Stimulated activated CD4-positive, alpha-beta T cell treated with anti-CD3 and anti-CD28 coated beads, Interleukin-2, amount 100 ng/mL, for 48 hours (primary cell): ENCODE measurements at regions not wholly inside any gene's neighbourhood (a gene's known extent, or its start where the extent isn't known, plus 50 kb on each side); places are given as distances from the start of the nearest gene placed in this dataset.
"Not testable (repeated sequence)": the region's sequence is repeated elsewhere in the genome, so short reads cannot be mapped to it uniquely, and the experiment has no call there.

Experiments used
- DNase-seq, 2 donors: peaks; one replicate each; pipeline ENCODE4 v3.0.0-alpha.2; 2020

DNA sequence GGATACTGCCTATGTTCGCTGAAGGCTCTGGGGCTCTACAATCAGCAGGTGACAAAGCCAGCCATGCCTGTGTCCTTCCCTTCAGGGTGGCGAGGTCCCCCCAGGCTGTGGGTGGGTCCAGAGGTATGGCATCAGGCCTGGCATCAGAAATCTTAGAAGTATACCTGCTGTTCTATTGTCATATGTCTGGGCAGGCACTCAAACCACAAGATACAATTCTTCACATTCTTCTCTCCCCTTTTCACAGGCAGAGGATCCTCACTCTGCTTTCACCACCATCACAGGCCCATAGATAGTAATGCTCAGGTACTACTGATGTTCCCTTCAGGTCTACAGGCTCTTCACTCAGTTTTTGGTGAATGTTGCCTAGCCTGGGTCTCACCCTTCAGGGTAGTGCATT is 1180.0 kb upstream of the CITED2 start:
- no peak for DNase-seq

DNA sequence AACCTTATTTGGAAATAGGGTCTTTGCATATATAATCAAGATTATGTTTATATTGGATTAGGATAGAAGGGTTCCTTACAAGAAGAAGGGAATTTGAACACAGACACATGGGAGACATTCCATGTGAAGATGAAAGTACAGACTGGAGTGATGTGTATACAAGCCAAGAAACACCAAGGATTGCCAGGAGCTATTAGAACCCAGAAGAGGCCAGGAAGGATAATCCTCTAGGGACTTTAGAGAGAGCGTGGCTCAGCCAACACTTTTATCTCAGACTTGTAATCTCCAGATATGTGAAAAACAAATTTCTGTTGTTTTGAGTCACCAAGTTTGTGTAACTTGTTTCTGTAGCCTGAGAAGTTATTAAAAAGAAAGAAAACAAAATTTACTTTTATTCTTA is 1173.9 kb upstream of the CITED2 start:
- DNase-seq = no peak

DNA sequence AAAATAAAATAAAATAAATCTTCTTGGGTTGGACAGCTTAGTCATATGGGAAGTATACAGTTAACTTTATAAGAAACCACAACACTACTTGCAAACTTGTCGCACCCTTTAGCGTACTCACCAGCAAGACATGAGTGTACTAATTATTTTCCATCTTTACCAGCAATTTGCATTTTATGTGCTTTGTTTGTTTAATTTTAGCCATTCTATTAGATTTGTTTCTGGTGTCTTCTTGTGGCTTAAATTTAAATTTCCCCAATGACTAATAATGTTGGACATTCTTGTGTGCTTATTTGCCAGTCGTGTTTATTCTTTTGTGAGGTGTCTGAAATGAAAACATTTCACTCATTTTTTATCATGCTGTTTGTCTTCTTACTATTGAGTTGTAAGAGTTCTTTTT is 1172.2 kb upstream of the CITED2 start:
- DNase-seq = no peak

DNA sequence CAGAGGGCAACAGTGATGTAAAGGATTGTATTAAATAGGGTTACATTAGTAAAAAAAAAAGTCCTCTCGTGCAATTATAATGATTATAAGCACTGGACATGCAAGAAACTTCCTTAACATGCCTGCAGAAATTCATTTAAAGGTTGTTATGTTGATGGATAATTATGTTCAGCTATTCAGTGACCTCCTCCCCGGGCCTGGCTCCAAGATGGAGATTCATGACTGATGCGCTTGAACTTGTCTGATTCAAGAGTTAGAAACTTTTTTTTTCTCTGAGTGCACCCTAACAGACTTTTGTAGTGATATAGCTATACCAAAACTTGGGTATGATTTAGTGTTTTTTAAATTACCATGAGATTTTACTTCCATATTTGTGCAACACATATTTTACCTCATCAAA is 1170.0 kb upstream of the CITED2 start:
- no peak for DNase-seq

DNA sequence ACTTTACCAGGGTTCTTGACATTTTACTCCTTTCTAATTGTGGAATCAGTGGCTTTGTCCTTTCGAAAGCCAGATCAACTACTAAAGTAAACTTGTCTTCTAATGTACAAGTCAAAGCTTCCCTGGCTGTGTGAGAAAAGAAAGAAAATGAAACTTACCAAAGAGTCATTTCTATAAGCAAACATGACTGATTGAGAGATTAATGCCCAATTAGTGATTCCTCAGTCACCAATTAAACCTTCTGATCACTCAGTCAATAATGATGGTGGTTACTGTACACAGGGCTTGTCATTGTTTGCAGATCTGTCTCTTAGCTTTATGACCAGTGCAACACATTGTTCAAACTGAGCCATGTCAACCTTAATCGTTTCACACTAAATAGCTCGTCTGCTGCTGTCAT is 1168.4 kb upstream of the CITED2 start:
- no peak for DNase-seq

DNA sequence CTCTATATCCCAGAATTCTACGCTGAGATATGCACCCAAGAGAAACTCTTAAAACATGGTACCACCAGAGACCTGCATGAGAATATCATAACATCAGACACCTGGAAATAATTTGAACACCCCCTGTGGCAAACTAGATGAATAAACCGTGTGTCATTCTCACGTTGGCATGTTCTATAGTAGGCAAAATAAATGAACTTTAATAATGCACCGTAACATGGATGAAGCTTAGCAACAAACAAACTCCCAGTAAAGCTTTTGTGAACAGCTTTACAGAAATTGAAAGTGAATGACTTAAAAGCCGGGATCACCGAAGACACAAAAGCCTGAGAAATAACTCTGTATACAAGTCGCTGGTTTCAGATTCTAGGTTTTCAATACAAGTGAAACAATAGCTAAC is 1166.8 kb upstream of the CITED2 start:
- DNase-seq = no peak

DNA sequence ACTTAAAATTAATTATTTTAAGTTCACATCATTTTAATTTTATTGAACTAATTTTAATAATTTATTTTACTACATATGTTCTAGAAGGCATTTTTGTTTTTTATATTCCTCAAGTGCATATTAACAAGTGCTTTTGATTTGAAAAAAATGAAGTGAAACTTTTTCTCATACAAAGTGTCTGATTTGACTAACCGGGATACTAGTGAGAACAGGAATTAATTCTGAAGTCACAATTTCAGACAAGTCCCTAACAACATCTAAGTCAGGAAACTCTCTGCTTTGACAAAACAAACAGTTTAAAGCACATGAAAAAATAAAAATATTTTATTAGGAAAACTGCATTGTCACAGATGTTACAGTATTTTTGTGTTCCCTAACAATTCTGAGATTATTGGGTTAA is 1166.3 kb upstream of the CITED2 start:
- no peak for DNase-seq

DNA sequence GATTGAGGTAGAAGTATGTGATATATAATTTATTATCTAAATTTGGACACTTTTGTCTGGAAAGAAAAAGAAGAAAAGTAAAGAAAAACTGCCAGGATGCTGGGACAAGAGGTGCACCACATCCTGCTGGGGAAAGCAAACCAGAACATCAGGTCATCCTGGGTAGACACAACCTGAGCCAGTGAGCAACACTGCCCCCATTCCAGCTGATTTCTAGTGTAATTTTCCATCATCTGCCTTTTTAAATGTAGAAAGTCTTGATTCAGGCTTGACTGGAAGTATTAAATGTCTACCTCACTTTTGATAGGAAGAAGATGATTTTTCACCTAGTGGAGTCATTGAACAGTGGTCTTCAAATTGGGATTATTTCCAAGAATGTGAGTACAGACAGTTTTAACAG is 1164.5 kb upstream of the CITED2 start:
- DNase-seq = no peak

DNA sequence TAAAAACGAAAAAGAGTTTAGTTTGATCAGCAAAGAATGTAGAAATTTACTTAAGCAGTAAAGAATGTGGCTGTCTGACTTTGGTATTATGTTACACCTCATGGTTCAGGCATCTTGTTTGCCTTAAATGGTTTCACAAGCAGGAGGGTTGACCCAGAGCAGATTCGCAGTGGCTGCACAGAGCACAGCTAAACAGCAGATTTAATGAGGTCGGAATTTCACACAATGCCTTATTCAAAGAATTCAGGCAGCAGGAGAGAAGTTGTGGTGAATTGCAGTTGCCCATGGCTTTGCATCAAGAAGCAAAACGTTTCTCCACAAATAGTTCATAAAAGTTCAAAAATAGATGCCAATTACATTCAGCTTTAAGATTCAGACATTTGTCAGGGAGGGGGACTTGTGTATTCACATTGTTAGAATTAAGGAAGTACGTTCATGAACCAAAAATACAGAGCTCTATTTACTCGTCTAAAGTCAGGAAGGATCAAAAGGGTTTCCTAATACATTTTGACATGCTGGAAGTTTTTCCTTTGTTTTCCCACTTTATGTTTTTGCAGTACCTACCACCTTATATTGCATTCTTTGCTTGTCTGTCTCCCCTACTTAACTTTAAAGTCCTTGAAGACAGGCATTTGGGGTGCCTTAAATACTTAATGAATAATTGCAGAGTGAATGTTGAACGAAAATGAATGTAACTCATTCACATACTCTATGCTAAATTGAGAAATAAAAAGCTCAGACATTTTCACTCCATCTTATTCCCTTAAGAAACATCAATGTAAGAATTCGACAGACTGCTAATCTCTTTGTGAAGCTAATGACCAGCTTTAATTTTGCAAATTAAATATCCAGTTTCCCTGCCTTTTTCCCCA is 1163.6 kb upstream of the CITED2 start:
- DNase-seq = no peak

DNA sequence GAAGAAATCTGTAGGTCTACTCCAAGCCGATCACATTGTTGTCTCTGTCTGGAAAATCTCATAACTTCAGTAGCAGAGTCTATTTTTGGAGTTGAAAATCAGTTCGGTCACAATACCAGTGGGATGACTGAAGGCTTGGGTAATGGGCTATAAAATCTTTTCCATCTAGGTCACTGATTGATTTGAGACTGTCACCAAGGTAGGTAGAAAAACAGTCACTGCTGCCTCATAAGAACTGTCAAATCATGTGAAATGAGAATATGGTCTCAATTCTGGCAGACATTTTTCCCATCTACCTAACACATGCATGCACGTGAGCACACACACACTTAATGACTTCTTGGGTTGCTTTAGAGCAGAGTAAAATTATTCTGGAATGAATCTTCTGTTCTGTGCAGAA is 1162.8 kb upstream of the CITED2 start:
- DNase-seq = no peak

DNA sequence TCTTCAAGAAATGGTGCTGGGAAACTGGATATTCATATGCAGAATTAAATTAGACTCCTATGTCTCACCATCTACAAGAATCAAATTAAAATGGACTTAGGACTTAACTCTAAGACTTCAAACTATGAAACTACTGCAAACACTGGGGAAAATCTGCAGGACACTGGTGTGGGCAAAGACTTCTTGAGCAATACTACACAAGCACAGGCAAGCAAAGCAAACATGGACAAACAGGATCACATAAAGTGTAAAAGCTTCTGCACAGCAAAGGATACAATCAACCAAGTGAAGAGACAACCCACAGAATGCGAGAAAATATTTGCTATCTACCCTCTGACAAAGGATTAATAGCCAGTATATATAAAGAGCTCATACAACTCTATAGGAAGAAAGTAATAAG is 1161.1 kb upstream of the CITED2 start:
- DNase-seq = no peak

DNA sequence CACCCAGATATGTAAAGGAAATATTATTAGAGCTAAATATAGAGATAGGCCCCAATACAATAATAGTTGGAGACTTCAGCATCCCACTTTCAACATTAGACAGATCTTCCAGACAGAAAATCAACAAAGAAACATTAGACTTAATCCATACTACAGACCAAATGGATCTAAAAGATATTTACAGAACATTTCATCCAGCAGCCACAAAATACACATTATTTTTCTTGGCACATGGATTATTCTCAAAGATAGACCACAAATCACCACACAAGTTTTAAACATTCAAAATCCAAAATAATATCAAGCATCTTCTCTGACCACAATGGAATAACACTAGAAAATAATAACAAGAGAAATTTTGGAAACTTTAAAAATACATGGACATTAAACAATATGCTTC is 1159.1 kb upstream of the CITED2 start:
- DNase-seq = no peak

DNA sequence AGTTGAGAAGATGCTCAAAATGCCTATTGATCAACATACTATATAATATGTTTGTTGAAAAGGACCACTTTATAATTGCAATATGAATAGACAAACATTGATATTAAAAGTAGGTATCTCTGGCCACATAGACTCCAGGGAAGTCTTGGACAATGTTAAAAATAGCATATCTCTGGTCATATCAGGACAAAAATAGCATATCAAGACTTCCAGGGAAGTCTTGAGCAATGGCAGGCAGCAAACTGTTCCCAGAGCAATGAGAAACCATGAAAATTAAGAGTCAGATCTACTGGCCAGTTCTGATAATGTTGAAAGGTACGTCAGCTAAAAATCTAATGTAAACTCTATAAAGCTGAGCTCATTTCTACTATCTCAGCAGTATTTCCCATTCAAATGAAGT is 1130.3 kb upstream of the CITED2 start:
- no peak for DNase-seq

DNA sequence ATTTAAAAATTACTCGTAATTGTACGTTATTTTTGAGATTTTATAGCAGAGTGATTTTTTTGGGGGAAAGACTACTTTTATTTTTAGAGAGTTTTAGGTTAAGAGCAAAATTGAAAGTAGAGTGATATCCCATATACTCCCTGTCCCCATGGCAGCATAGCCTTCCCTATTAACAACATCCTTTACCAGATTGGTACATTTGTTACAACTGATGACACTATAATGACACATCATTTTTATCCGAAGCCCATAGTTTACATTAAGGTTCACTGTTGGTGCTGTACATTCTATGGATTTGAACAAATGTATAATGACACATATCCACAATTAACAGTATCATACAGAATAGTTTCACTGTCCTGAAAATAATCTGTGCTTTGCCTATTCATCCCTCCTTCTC is 1126.4 kb upstream of the CITED2 start:
- DNase-seq = no peak

DNA sequence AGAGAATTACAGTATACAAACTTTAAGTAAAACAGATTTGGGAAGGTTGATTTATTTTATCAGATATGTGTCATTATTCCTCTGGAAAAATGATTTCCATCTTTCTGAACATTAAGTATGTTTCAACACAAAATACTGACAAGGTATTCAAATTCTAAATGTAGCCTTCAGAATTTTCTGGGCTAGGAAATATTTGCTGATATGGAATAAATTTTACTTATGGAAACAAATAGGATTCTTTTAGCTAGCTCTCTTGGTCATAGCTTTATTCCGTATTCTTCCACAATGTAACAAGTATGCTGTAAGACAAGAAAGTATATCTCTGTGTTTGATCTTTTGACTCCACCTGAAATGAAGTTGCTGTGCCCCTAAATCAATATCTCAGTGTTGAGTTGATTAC is 1125.2 kb upstream of the CITED2 start:
- DNase-seq = no peak

DNA sequence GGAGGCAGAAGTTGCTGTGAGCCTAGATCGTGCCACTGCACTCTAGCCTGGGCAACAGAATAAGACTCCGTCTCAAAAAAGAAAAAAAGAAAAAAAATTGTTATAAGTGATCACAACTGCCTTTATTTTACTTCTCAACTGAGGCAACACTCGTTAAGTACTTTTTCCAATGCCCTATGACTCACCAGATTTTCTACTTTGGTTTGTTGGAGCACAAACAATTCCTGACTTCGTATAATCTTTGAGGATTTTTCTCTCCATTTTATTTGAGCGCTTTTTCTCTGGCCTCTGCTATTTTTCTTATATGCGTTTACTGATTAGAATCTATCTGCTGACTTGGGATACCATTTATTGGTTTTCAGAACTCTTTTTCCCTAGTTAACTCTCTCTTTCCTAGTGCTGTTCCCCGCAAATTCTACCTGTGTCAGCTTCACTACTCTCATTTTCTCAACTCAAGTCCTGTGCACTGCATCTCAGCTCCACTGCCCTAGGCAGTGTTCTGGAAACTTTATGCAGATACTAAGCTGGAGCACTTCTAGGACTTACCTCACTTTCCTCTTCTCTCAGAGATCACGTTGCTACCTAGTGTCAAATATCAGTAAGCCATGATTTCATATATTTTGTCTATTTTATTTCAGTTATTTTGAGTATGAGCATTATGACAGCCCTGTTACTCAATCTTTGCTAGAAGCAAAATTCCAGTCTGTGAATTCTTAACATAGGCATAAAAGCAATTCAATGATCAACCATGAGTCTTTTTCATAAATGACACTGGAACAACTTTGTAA is 1120.1 kb upstream of the CITED2 start:
- no peak for DNase-seq

DNA sequence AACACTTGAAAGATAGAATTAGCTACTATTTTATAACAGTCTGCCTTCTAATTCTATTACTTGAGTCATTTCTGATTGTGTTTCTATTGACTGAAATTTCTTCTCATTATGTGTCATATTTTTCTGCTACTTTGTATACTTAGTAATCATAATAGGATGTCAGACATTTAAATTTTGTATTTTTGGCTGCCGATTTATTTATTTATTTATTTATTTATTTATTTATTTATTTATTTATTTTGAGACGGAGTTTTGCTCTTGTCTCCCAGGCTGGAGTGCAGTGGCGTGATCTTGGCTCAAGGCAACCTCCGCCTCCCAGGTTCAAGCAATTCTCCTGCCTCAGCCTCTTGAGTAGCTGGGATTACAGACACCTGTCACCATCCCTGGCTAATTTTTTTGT is 1119.0 kb upstream of the CITED2 start:
- not testable (repeated sequence) for DNase-seq

DNA sequence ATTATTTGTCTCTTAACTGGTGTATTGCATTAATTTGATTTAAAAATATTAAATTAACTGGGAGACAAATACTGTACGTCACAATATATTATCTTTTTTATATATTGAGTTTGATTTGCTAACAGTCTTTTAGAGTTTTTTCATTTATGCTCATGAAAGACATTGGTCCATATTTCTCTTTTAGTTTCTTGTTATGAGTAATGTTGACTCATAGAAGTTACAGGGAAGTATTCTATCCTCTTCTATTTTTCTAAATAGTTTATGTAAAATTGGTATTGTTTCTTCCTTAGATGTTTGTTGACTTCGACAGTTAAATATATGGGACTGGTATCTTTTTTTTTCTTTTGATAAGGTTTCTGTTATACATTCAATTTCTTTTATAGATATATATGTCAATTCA is 1115.6 kb upstream of the CITED2 start:
- no peak for DNase-seq

DNA sequence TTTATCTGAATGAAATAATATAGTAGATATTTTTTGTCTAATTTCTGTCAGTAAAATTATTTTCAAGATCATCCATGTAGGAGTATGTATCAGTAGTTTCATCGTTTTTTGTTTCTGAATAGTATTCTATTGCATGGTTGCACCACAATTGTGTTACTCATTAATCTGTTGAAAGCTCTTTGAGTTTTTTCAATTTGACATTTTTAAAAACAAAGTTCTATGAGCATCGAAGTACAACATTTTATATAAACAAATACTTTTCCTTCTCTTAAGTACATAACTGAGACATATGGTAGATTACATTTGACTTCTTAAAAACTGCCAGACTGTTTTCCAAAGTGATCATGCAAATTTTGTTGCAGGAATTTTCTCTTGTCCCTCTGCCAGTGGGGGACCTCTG is 1113.1 kb upstream of the CITED2 start:
- DNase-seq = no peak

DNA sequence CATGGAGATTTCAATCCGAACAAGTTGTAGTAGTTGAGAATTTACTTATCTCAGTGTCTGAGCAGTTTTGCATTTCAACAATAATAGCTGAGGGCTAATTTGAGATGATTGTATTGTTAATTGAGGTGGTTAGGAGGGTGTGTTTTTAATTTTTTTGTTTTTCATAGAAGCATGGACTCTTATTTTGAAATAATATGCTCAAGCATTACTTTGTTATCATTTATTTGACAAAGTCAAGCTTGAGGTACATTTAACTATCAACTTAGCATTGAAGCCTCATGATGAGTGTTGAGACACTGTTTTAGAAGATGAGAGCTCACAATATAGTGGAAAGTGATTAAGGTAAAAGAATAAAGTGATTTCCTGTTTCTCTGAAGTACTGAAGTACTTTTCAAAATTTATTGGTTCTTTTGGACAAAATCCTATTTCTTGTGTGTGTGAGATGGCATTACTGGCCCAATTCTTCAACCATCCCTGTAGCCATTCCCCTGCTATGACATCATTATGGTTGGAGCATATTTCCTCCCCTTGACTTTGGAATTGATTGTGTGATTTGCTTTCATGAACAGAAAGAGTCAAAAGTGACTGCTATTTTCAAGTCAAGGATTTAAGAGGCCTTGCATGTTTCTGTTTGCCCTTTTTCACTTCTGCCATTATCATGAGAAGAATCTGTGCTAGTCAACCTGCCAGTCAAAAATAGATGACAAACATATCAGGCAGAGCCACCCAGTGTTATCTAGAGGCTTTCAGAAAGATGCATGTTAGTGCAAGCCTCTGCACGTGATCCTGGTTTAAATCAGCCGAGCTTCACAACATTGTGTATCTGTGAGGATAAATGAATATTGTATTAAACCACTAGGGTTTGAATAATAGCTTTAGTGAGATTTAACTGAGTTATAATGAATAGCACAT is 1112.3 kb upstream of the CITED2 start:
- DNase-seq = no peak

DNA sequence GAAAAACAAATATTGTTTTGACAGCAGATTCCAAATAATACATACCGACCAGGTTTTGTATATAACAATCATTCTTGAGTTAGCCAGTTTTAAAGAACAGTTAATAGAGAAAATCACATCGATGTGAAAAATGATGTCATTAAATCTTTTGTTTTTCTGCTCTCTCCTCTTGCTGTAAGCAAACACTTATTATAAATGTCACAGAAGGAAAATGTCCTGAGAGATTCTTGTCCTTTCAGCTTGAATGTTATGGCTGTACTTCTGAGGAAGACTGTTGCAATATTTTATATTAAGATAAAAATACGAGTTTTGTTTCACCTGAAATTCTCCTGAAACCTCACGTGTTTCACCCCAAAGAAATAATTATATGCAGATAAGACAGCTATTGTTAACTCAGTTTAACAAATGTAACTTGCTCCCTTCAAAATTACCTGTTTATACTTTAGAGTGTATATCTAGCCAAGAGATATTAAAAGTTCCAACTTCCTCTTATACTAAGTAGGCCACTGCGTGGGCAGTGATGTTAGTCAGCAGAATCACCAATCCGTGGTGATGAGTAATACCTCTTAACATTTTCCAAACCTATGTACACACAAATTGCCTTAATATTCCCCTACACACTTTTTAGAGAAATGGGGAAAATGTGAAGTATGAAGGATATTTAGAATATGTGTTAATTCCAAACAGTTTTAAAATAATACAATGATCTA is 1111.4 kb upstream of the CITED2 start:
- DNase-seq = no peak

DNA sequence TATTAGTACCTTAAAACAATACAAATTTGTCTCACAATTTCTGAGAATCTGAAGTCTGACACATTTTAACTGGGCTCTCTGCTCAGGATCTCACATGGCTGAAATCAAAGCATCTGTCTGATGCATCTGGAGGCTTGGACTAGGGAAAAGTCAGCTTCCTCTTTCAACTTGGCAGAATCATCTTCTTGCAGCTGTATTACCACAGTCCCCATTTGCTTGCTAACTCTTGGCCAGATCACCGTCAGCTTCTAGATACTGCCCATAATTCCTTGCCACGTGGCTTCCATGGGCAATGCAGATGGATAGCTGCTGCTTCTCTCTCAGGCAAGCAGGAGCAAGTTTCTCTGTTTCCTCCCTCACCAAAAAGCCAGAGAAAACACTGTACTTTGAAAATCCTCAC is 1106.4 kb upstream of the CITED2 start:
- no peak for DNase-seq

DNA sequence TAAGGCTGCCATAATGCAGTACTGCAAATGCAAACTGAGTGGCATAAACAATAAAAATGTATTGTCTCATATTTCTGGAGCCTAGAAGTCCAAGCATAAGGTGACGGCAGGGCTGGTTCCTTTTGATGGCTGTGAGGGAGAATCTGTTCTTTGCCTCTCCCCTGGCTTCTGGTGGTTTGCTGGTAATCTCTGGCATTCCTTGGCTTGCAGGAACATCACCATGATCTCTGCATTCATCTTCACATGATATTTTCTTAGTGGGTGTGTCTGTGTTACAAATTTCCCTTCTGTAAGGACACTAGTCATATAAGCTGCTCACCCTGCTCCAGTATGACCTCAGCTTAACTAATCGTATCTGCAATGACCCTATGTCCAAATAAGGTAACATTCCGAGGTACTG is 1104.2 kb upstream of the CITED2 start:
- no peak for DNase-seq
